WTC11 (cell line): ENCODE measurements at regions not wholly inside any gene's neighbourhood (a gene's known extent, or its start where the extent isn't known, plus 50 kb on each side); places are given as distances from the start of the nearest gene placed in this dataset.

Source experiments
- ATAC-seq: fragments of 200-7000 bp; cut with Tn5 transposase; 2 replicates; pipeline ENCODE4 v1.10.0; 2021; ENCODE audit warnings: mild to moderate bottlenecking, moderate library complexity
- CTCF ChIA-PET: fragments of 300-600 bp; sonication (Branson Sonifier 250); formaldehyde crosslinking; loops from one replicate; lab custom pipeline; 2021; ENCODE audit warnings: antibody characterized with exemption; lab: Charles Lee
- POLR2A ChIA-PET: fragments of 350-600 bp; sonication (Branson Sonifier 250); formaldehyde crosslinking; loops from one replicate; lab custom pipeline; 2021; ENCODE audit warnings: antibody characterized with exemption; lab: Charles Lee
- DNase-seq: peaks from one replicate; pipeline ENCODE4 v3.0.0; 2021; ENCODE audit warnings: low spot score
- H3K27ac Mint-ChIP-seq: 2 replicates; pipeline ENCODE4 v1.8.0; 2021; ENCODE audit warnings: mixed read lengths
- H3K27me3 Mint-ChIP-seq: 2 replicates; pipeline ENCODE4 v1.8.0; 2021; ENCODE audit warnings: low read depth, mild to moderate bottlenecking, moderate library complexity, mixed read lengths
- H3K36me3 Mint-ChIP-seq: 2 replicates; pipeline ENCODE4 v1.8.0; 2021; ENCODE audit warnings: mixed read lengths
- H3K4me1 Mint-ChIP-seq: 2 replicates; pipeline ENCODE4 v1.8.0; 2022; ENCODE audit warnings: mixed read lengths
- H3K4me3 Mint-ChIP-seq: 2 replicates; pipeline ENCODE4 v1.8.0; 2021; ENCODE audit warnings: mild to moderate bottlenecking, moderate library complexity, mixed read lengths
- H3K9me3 Mint-ChIP-seq: 2 replicates; pipeline ENCODE4 v1.8.0; 2021; ENCODE audit warnings: mixed read lengths
- ATF2 ChIP-seq: sonication (generic); formaldehyde crosslinking; IDR thresholded peaks from 2 replicates; pipeline ENCODE4 v1.8.1; 2022; ENCODE audit warnings: low read depth, missing genetic modification reagents, borderline replicate concordance
- CBFB ChIP-seq: sonication (generic); formaldehyde crosslinking; IDR thresholded peaks from 2 replicates; pipeline ENCODE4 v1.8.1; 2022; ENCODE audit warnings: mild to moderate bottlenecking, low read depth, missing genetic modification reagents
- CDX4 ChIP-seq: fragments of 250-450 bp; sonication (Bioruptor Pico); IDR thresholded peaks from 2 replicates; pipeline ENCODE4 v1.9.0; 2021; ENCODE audit warnings: moderate library complexity, mild to moderate bottlenecking, inconsistent platforms, borderline replicate concordance
- E2F5 ChIP-seq: sonication (generic); formaldehyde crosslinking; IDR thresholded peaks from 2 replicates; pipeline ENCODE4 v1.8.1; 2022; ENCODE audit warnings: mild to moderate bottlenecking, moderate library complexity, missing genetic modification reagents
- ERG ChIP-seq: fragments of 250-450 bp; sonication (Bioruptor Pico); IDR thresholded peaks from 2 replicates; pipeline ENCODE4 v1.8.0; 2021; ENCODE audit warnings: mild to moderate bottlenecking
- ESRRA ChIP-seq: sonication (generic); formaldehyde crosslinking; IDR thresholded peaks from 2 replicates; pipeline ENCODE4 v1.8.1; 2022; ENCODE audit warnings: mild to moderate bottlenecking, missing genetic modification reagents, borderline replicate concordance
- GTF2I ChIP-seq: fragments of 250-450 bp; sonication (Bioruptor Pico); conservative IDR thresholded peaks from 2 replicates; pipeline ENCODE4 v1.4.0; 2021; ENCODE audit warnings: mild to moderate bottlenecking
- MYBL2 ChIP-seq: sonication (generic); formaldehyde crosslinking; IDR thresholded peaks from 2 replicates; pipeline ENCODE4 v1.8.1; 2023; ENCODE audit warnings: mild to moderate bottlenecking, moderate library complexity, missing genetic modification reagents
- RELA ChIP-seq: sonication (generic); formaldehyde crosslinking; IDR thresholded peaks from 2 replicates; pipeline ENCODE4 v1.8.1; 2022; ENCODE audit warnings: missing genetic modification reagents, mild to moderate bottlenecking, borderline replicate concordance
- SOX15 ChIP-seq: fragments of 250-450 bp; sonication (Bioruptor Pico); IDR thresholded peaks from 2 replicates; pipeline ENCODE4 v1.9.0; 2021; ENCODE audit warnings: mild to moderate bottlenecking
- SP1 ChIP-seq: sonication (generic); formaldehyde crosslinking; conservative IDR thresholded peaks from 2 replicates; pipeline ENCODE4 v1.8.1; 2022; ENCODE audit warnings: missing genetic modification reagents
- ZBTB43 ChIP-seq: sonication (generic); formaldehyde crosslinking; IDR thresholded peaks from 2 replicates; pipeline ENCODE4 v1.8.1; 2023; ENCODE audit warnings: mild to moderate bottlenecking, missing genetic modification reagents
- ZMAT4 ChIP-seq: fragments of 250-450 bp; sonication (Bioruptor Pico); IDR thresholded peaks from 2 replicates; pipeline ENCODE4 v1.9.0; 2021; ENCODE audit warnings: mild to moderate bottlenecking
- ZNF396 ChIP-seq: fragments of 250-450 bp; sonication (Bioruptor Pico); IDR thresholded peaks from 2 replicates; pipeline ENCODE4 v1.8.0; 2021; ENCODE audit warnings: mild to moderate bottlenecking, moderate library complexity, borderline replicate concordance
- ZNF423 ChIP-seq: fragments of 250-450 bp; sonication (Bioruptor Pico); IDR thresholded peaks from 2 replicates; pipeline ENCODE4 v2.1.2; 2022; ENCODE audit warnings: mild to moderate bottlenecking, moderate library complexity
- TF ChIP-seq, protein P1 (sequence below): fragments of 250-450 bp; sonication (Bioruptor Pico); IDR thresholded peaks from 2 replicates; pipeline ENCODE4 v2.1.2; 2022; ENCODE audit warnings: mild to moderate bottlenecking, moderate library complexity
- TF ChIP-seq, protein P2 (sequence below): sonication (generic); formaldehyde crosslinking; IDR thresholded peaks from 2 replicates; pipeline ENCODE4 v1.8.0; 2022; ENCODE audit warnings: missing genetic modification reagents
- TF ChIP-seq, protein P3 (sequence below): sonication (generic); formaldehyde crosslinking; IDR thresholded peaks from 2 replicates; pipeline ENCODE4 v1.8.1; 2023; ENCODE audit warnings: mild to moderate bottlenecking, missing genetic modification reagents, borderline replicate concordance
- TF ChIP-seq, protein P4 (sequence below): sonication (generic); formaldehyde crosslinking; IDR thresholded peaks from 2 replicates; pipeline ENCODE4 v1.8.0; 2022; ENCODE audit warnings: mild to moderate bottlenecking, missing genetic modification reagents

DNA sequence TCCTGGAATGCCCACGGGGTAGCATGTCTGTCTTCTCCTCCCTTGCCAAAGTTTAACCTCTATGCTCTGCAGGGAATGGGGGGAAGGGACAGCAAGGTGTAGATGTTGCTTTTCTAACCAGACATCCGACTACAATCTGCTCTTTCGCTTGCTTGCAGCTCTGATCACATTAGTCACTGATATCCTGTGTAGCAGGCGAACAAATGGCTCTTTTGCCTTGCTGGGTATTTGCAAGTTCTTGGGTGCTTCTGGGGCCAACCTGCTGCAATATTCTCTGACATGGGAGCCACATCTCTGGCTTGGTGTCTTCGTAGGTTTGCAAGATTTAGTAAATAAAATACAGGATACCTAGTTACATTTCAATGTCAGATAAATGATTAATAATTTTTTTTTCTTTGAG is 190.0 kb downstream of the ASB1 start:
- H3K4me3 Mint-ChIP-seq = no peak overlapping the region
- H3K4me1 Mint-ChIP-seq = no peaks in the 10 kb centered on the region
- no peak for ATAC-seq

More for the DNA sequence above, 190.0 kb downstream of the ASB1 start:
- no peak overlapping the region for H3K27ac Mint-ChIP-seq
- no peak for DNase-seq
- POLR2A ChIA-PET = no interaction called here
- H3K27me3 Mint-ChIP-seq = no peaks in the 10 kb centered on the region
- TF ChIP-seq SP1 (CRISPR knock-in tag) (no peak), GTF2I (CRISPR knock-in tag) (no peak), ZMAT4 (no peak), CBFB (CRISPR knock-in tag) (no peak), ZBTB43 (CRISPR knock-in tag) (no peak), ZNF423 (CRISPR knock-in tag) (no peak), MYBL2 (CRISPR knock-in tag) (no peak), SOX15 (CRISPR knock-in tag) (no peak), CDX4 (CRISPR knock-in tag) (no peak), ERG (CRISPR knock-in tag) (no peak), ATF2 (CRISPR knock-in tag) (no peak), E2F5 (CRISPR knock-in tag) (no peak), ZNF396 (CRISPR knock-in tag) (no peak), RELA (CRISPR knock-in tag) (no peak), ESRRA (no peak)
- TF ChIP-seq, protein P1, sequence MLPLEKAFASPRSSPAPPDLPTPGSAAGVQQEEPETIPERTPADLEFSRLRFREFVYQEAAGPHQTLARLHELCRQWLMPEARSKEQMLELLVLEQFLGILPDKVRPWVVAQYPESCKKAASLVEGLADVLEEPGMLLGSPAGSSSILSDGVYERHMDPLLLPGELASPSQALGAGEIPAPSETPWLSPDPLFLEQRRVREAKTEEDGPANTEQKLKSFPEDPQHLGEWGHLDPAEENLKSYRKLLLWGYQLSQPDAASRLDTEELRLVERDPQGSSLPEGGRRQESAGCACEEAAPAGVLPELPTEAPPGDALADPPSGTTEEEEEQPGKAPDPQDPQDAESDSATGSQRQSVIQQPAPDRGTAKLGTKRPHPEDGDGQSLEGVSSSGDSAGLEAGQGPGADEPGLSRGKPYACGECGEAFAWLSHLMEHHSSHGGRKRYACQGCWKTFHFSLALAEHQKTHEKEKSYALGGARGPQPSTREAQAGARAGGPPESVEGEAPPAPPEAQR (CRISPR knock-in tag) = no peak
- TF ChIP-seq, protein P2, sequence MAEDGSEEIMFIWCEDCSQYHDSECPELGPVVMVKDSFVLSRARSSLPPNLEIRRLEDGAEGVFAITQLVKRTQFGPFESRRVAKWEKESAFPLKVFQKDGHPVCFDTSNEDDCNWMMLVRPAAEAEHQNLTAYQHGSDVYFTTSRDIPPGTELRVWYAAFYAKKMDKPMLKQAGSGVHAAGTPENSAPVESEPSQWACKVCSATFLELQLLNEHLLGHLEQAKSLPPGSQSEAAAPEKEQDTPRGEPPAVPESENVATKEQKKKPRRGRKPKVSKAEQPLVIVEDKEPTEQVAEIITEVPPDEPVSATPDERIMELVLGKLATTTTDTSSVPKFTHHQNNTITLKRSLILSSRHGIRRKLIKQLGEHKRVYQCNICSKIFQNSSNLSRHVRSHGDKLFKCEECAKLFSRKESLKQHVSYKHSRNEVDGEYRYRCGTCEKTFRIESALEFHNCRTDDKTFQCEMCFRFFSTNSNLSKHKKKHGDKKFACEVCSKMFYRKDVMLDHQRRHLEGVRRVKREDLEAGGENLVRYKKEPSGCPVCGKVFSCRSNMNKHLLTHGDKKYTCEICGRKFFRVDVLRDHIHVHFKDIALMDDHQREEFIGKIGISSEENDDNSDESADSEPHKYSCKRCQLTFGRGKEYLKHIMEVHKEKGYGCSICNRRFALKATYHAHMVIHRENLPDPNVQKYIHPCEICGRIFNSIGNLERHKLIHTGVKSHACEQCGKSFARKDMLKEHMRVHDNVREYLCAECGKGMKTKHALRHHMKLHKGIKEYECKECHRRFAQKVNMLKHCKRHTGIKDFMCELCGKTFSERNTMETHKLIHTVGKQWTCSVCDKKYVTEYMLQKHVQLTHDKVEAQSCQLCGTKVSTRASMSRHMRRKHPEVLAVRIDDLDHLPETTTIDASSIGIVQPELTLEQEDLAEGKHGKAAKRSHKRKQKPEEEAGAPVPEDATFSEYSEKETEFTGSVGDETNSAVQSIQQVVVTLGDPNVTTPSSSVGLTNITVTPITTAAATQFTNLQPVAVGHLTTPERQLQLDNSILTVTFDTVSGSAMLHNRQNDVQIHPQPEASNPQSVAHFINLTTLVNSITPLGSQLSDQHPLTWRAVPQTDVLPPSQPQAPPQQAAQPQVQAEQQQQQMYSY (CRISPR knock-in tag) = no peak
- TF ChIP-seq, protein P3, sequence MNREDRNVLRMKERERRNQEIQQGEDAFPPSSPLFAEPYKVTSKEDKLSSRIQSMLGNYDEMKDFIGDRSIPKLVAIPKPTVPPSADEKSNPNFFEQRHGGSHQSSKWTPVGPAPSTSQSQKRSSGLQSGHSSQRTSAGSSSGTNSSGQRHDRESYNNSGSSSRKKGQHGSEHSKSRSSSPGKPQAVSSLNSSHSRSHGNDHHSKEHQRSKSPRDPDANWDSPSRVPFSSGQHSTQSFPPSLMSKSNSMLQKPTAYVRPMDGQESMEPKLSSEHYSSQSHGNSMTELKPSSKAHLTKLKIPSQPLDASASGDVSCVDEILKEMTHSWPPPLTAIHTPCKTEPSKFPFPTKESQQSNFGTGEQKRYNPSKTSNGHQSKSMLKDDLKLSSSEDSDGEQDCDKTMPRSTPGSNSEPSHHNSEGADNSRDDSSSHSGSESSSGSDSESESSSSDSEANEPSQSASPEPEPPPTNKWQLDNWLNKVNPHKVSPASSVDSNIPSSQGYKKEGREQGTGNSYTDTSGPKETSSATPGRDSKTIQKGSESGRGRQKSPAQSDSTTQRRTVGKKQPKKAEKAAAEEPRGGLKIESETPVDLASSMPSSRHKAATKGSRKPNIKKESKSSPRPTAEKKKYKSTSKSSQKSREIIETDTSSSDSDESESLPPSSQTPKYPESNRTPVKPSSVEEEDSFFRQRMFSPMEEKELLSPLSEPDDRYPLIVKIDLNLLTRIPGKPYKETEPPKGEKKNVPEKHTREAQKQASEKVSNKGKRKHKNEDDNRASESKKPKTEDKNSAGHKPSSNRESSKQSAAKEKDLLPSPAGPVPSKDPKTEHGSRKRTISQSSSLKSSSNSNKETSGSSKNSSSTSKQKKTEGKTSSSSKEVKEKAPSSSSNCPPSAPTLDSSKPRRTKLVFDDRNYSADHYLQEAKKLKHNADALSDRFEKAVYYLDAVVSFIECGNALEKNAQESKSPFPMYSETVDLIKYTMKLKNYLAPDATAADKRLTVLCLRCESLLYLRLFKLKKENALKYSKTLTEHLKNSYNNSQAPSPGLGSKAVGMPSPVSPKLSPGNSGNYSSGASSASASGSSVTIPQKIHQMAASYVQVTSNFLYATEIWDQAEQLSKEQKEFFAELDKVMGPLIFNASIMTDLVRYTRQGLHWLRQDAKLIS (CRISPR knock-in tag) = no peak
- TF ChIP-seq, protein P4, sequence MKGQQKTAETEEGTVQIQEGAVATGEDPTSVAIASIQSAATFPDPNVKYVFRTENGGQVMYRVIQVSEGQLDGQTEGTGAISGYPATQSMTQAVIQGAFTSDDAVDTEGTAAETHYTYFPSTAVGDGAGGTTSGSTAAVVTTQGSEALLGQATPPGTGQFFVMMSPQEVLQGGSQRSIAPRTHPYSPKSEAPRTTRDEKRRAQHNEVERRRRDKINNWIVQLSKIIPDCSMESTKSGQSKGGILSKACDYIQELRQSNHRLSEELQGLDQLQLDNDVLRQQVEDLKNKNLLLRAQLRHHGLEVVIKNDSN (CRISPR knock-in tag) = no peak
- no peaks in the 10 kb centered on the region for H3K36me3 Mint-ChIP-seq
- peaks cover 15% of the 10 kb centered on the region for H3K9me3 Mint-ChIP-seq
- CTCF ChIA-PET = no interaction called here
